ENCODE measurements at regions not wholly inside any gene's neighbourhood (a gene's known extent, or its start where the extent isn't known, plus 50 kb on each side); places are given as distances from the start of the nearest gene placed in this dataset.
"Not testable (repeated sequence)": the region's sequence is repeated elsewhere in the genome, so short reads cannot be mapped to it uniquely, and the experiment has no call there.

DNA sequence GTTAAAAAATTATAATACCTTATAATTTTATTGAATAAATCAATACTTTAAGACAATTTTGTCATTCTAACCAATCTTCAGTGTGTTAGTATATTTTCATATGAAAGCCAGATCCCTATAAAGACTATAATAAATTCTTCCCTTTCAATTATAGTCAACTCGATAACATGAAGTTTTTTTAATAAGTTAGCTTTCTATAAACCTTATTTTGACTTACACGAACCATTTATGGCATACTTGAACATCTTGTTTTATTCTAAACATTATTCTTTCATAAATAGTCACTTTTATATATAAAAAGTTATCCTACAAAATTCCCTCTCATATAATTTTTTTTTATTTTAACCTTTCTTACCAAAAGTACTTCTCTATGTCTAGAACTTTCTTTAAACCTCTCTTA, 1002.3 kb downstream of the TMEM121 start:
- TF ChIP-seq MYC (IDR thresholded peaks at IDR 0.05; ENCODE audit: low read depth, low read length) = no peak
- no peak for TF ChIP-seq POLR2A (IDR thresholded peaks at IDR 0.05; ENCODE audit: extremely low read depth, insufficient read length)
- TF ChIP-seq, protein P1, sequence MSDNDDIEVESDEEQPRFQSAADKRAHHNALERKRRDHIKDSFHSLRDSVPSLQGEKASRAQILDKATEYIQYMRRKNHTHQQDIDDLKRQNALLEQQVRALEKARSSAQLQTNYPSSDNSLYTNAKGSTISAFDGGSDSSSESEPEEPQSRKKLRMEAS (IDR thresholded peaks at IDR 0.05; ENCODE audit: low read depth, low read length) = no peak
- no peak for TF ChIP-seq CTCF (IDR thresholded peaks at IDR 0.05; ENCODE audit: low read depth, low read length)
- H3K4me3 ChIP-seq (ENCODE audit: low read depth, low read length) = no peak overlapping the region
- no peak for DNase-seq (ENCODE audit: low read depth)

GRCh38 chr14:106530031-106530422, 1003.6 kb downstream of the TMEM121 start:
- H3K4me3 ChIP-seq (ENCODE audit: low read depth, low read length) = no peak overlapping the region
- DNase-seq (ENCODE audit: low read depth) = no peak
- TF ChIP-seq MYC (IDR thresholded peaks at IDR 0.05; ENCODE audit: low read depth, low read length) (no peak), CTCF (IDR thresholded peaks at IDR 0.05; ENCODE audit: low read depth, low read length) (no peak), POLR2A (IDR thresholded peaks at IDR 0.05; ENCODE audit: extremely low read depth, insufficient read length) (no peak)
- TF ChIP-seq, protein P1 (IDR thresholded peaks at IDR 0.05; ENCODE audit: low read depth, low read length) = no peak

DNA sequence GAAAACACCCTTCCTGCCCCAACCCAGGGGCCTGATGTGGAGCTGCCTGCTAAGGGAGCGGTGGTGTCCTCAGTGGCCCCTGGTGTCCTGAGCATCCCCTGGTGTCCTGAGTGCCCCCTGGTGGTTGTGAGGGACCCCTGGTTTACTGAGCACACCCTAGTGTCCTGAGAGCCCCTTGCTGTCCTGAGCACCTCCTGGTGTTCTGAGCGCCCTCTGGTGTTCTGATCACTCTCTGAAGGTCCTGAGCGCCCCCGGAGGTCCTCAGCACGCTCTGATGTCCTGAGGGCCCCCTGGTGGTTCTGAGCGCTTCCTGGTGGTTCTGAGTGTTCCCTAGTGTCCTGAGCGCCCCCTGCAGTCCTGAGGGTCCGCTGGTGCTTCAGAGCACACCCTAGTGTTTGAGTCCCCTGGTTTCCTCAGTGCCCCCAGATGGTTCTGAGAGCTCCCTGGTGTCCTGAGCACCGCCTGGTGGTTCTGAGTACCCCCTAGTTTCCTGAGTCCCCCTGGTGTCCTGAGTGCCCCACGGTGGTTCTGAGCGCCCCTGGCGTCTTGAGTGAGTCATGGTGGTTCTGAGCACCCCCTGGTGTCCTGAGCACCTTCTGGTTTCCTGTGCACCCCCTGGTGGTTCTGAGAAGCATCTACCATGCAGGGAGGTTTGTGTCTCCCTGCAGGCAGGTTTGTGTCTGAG, 1004.2 kb downstream of the TMEM121 start:
- DNase-seq (ENCODE audit: low read depth) = peak; percentile 31
- H3K4me3 ChIP-seq (ENCODE audit: low read depth, low read length) = no peak overlapping the region
- TF ChIP-seq POLR2A (IDR thresholded peaks at IDR 0.05; ENCODE audit: extremely low read depth, insufficient read length) = no peak
- no peak for TF ChIP-seq MYC (IDR thresholded peaks at IDR 0.05; ENCODE audit: low read depth, low read length)
- TF ChIP-seq, protein P1 (IDR thresholded peaks at IDR 0.05; ENCODE audit: low read depth, low read length) = no peak
- TF ChIP-seq CTCF (IDR thresholded peaks at IDR 0.05; ENCODE audit: low read depth, low read length) = peak; percentile 25

DNA sequence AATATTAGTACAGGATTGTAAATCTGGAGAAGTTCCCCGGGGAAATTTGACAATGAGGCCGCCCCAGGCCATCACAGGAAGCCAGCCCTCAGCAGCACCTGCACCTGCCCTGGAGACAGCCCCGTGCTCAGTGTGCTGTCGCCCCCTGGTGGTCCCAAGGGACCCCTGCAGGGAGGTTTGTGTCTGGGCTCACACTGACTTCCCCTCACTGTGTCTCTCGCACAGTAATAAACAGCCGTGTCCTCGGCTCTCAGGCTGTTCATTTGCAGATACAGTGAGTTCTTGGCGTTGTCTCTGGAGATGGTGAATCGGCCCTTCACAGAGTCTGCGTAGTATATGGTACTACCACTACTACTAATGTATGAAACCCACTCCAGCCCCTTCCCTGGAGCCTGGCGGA, 1011.2 kb downstream of the TMEM121 start:
- not testable (repeated sequence) for H3K4me3 ChIP-seq (ENCODE audit: low read depth, low read length)
- peak; percentile 21 for DNase-seq (ENCODE audit: low read depth)

GRCh38 chr14:106538201-106538600, 1011.8 kb downstream of the TMEM121 start:
- TF ChIP-seq, protein P1 (IDR thresholded peaks at IDR 0.05; ENCODE audit: low read depth, low read length) = no peak
- TF ChIP-seq POLR2A (IDR thresholded peaks at IDR 0.05; ENCODE audit: extremely low read depth, insufficient read length) = no peak
- TF ChIP-seq MYC (IDR thresholded peaks at IDR 0.05; ENCODE audit: low read depth, low read length) = no peak
- TF ChIP-seq CTCF (IDR thresholded peaks at IDR 0.05; ENCODE audit: low read depth, low read length) = no peak
- no peak for DNase-seq (ENCODE audit: low read depth)

More for the DNA sequence above, 1011.2 kb downstream of the TMEM121 start:
- peak; percentile 41 for TF ChIP-seq CTCF (IDR thresholded peaks at IDR 0.05; ENCODE audit: low read depth, low read length)

More at GRCh38 chr14:106538201-106538600, 1011.8 kb downstream of the TMEM121 start:
- H3K4me3 ChIP-seq (ENCODE audit: low read depth, low read length) = no peak overlapping the region

Data from NB4 (cell line).